ENCODE measurements at regions not wholly inside any gene's neighbourhood (a gene's known extent, or its start where the extent isn't known, plus 50 kb on each side); places are given as distances from the start of the nearest gene placed in this dataset.

DNA sequence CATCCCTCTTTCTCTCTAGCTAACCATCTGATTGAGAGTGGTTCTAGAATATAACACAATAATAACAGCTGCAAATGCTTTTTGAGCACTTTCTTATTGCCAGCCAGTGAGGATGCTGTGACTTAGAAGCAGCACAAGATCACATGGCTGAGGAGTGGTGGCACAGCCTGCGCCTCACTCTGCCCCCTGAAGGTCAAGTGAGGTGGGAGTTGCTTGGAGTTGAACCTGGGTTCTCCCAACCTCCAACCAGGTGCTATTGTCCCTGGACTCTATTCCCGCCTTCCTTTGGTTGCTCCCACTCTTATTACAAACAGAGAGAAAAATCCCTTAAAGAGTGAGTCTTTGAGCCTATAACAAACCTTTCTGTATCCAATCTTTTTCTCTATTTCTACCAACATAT lies 280.3 kb upstream of the PODXL start:
- FAIRE-seq (no peak), DNase-seq (ENCODE audit: low read depth) (no peak)

DNA sequence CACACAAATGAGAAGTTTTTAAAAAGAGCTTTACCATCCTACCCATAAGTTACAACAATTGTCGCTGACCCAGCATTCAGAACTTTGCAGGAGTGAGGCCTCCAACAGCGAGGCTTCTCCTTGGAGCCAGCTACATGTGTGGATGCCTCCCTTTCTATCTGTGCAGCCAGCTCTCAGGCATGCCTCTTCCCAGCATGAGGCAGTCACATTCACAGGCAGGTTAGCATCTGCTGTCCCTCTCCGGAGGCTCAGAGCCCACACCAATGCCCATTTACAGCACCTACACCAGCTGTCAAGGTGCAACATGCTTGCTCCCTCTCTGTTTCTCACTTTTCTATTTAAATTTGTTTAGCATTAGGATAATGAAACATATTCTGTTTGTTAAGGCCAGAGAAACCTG lies 278.7 kb upstream of the PODXL start:
- no peak overlapping the region for H3K27ac Mint-ChIP-seq (ENCODE audit: unreplicated experiment)
- peaks cover 14% of the 10 kb centered on the region for H3K27me3 ChIP-seq (ENCODE audit: insufficient read depth, low read length)
- no peaks in the 10 kb centered on the region for H3K36me3 ChIP-seq (ENCODE audit: insufficient read depth, low read length)
- H2AFZ ChIP-seq (ENCODE audit: low read depth, low read length): no peak overlapping the region
- no peaks in the 10 kb centered on the region for H3K36me3 Mint-ChIP-seq (ENCODE audit: low read depth, unreplicated experiment)
- no peak overlapping the region for H3K4me2 ChIP-seq (ENCODE audit: low read length)
- no peaks in the 10 kb centered on the region for H4K20me1 ChIP-seq (ENCODE audit: insufficient read depth, low read length)
- H3K9me3 ChIP-seq (ENCODE audit: insufficient read depth, low read depth, low read length): no peaks in the 10 kb centered on the region
- no peak overlapping the region for H3K9ac ChIP-seq (ENCODE audit: low read length)
- H3K9me3 Mint-ChIP-seq (ENCODE audit: unreplicated experiment): no peaks in the 10 kb centered on the region
- H3K27me3 Mint-ChIP-seq (ENCODE audit: low read depth, unreplicated experiment): peaks cover 62% of the 10 kb centered on the region
- no peaks in the 10 kb centered on the region for H3K79me2 ChIP-seq (ENCODE audit: insufficient read depth, low read length)
- H3K4me3 ChIP-seq (ENCODE audit: insufficient read depth, low read depth, low read length): no peak overlapping the region
- no peak for DNase-seq (ENCODE audit: low read depth)
- no peak overlapping the region for H3K4me3 Mint-ChIP-seq (ENCODE audit: unreplicated experiment)
- no peaks in the 10 kb centered on the region for H3K4me1 Mint-ChIP-seq (ENCODE audit: low read depth, unreplicated experiment)
- TF ChIP-seq, protein P1, sequence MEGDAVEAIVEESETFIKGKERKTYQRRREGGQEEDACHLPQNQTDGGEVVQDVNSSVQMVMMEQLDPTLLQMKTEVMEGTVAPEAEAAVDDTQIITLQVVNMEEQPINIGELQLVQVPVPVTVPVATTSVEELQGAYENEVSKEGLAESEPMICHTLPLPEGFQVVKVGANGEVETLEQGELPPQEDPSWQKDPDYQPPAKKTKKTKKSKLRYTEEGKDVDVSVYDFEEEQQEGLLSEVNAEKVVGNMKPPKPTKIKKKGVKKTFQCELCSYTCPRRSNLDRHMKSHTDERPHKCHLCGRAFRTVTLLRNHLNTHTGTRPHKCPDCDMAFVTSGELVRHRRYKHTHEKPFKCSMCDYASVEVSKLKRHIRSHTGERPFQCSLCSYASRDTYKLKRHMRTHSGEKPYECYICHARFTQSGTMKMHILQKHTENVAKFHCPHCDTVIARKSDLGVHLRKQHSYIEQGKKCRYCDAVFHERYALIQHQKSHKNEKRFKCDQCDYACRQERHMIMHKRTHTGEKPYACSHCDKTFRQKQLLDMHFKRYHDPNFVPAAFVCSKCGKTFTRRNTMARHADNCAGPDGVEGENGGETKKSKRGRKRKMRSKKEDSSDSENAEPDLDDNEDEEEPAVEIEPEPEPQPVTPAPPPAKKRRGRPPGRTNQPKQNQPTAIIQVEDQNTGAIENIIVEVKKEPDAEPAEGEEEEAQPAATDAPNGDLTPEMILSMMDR (IDR thresholded peaks at IDR 0.05; ENCODE audit: insufficient read depth, low read depth, low read length): no peak
- no peak for TF ChIP-seq EZH2 (IDR thresholded peaks at IDR 0.05; ENCODE audit: insufficient read depth, low read length)
- H3K4me1 ChIP-seq (ENCODE audit: insufficient read depth, low read length): no peaks in the 10 kb centered on the region
- no peak overlapping the region for H3K27ac ChIP-seq (ENCODE audit: low read depth, low read length)
- FAIRE-seq: no peak

More for the DNA sequence above, 280.3 kb upstream of the PODXL start:
- TF ChIP-seq, protein P1 (IDR thresholded peaks at IDR 0.05; ENCODE audit: insufficient read depth, low read depth, low read length): no peak
- no peak for TF ChIP-seq EZH2 (IDR thresholded peaks at IDR 0.05; ENCODE audit: insufficient read depth, low read length)
- Mint-ChIP-seq H3K27ac (ENCODE audit: unreplicated experiment) (no peak overlapping the region), H3K36me3 (ENCODE audit: low read depth, unreplicated experiment) (no peaks in the 10 kb centered on the region), H3K4me3 (ENCODE audit: unreplicated experiment) (no peak overlapping the region), H3K9me3 (ENCODE audit: unreplicated experiment) (no peaks in the 10 kb centered on the region), H3K4me1 (ENCODE audit: low read depth, unreplicated experiment) (no peaks in the 10 kb centered on the region), H3K27me3 (ENCODE audit: low read depth, unreplicated experiment) (peaks cover 62% of the 10 kb centered on the region)
- peaks cover 10% of the 10 kb centered on the region for H3K27me3 ChIP-seq (ENCODE audit: insufficient read depth, low read length)
- no peaks in the 10 kb centered on the region for H4K20me1 ChIP-seq (ENCODE audit: insufficient read depth, low read length)
- H3K4me3 ChIP-seq (ENCODE audit: insufficient read depth, low read depth, low read length): no peak overlapping the region
- no peak overlapping the region for H3K9ac ChIP-seq (ENCODE audit: low read length)
- H3K9me3 ChIP-seq (ENCODE audit: insufficient read depth, low read depth, low read length): no peaks in the 10 kb centered on the region
- no peak overlapping the region for H3K27ac ChIP-seq (ENCODE audit: low read depth, low read length)
- H3K79me2 ChIP-seq (ENCODE audit: insufficient read depth, low read length): no peaks in the 10 kb centered on the region
- H3K4me2 ChIP-seq (ENCODE audit: low read length): no peak overlapping the region
- H3K36me3 ChIP-seq (ENCODE audit: insufficient read depth, low read length): no peaks in the 10 kb centered on the region
- no peak overlapping the region for H2AFZ ChIP-seq (ENCODE audit: low read depth, low read length)
- no peaks in the 10 kb centered on the region for H3K4me1 ChIP-seq (ENCODE audit: insufficient read depth, low read length)

DNA sequence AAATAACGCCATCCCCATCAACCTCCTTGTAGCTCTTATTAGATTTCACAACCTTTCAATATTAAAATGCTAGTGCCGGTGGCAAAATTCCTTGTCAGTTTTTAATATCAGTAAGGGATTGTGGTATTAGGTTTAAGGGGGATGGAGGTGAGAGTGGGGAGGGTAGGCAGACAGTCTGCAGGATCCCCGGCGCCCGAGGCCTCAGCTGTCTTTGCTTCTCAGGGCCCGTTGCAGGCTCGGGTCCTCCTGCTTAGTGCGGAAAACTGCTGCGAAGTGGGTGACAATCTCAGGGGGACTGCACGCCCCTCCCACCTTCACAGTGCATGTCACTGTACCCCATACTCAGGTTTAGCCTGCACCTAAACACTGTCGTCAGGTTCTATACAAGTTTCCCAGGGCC lies 274.3 kb upstream of the PODXL start:
- H3K9me3 Mint-ChIP-seq (ENCODE audit: unreplicated experiment): no peaks in the 10 kb centered on the region
- no peaks in the 10 kb centered on the region for H3K79me2 ChIP-seq (ENCODE audit: insufficient read depth, low read length)
- peaks cover 11% of the 10 kb centered on the region for H3K27me3 ChIP-seq (ENCODE audit: insufficient read depth, low read length)
- no peak overlapping the region for H3K27ac ChIP-seq (ENCODE audit: low read depth, low read length)
- DNase-seq (ENCODE audit: low read depth) (no peak), FAIRE-seq (no peak)
- H3K9me3 ChIP-seq (ENCODE audit: insufficient read depth, low read depth, low read length): no peaks in the 10 kb centered on the region
- H3K4me3 ChIP-seq (ENCODE audit: insufficient read depth, low read depth, low read length): no peak overlapping the region
- no peaks in the 10 kb centered on the region for H3K36me3 Mint-ChIP-seq (ENCODE audit: low read depth, unreplicated experiment)
- no peak overlapping the region for H3K27ac Mint-ChIP-seq (ENCODE audit: unreplicated experiment)
- TF ChIP-seq, protein P1 (IDR thresholded peaks at IDR 0.05; ENCODE audit: insufficient read depth, low read depth, low read length): no peak
- no peak for TF ChIP-seq EZH2 (IDR thresholded peaks at IDR 0.05; ENCODE audit: insufficient read depth, low read length)
- no peaks in the 10 kb centered on the region for H3K4me1 ChIP-seq (ENCODE audit: insufficient read depth, low read length)
- peaks cover 48% of the 10 kb centered on the region for H3K27me3 Mint-ChIP-seq (ENCODE audit: low read depth, unreplicated experiment)
- H3K9ac ChIP-seq (ENCODE audit: low read length): no peak overlapping the region
- no peaks in the 10 kb centered on the region for H4K20me1 ChIP-seq (ENCODE audit: insufficient read depth, low read length)
- no peak overlapping the region for H3K4me2 ChIP-seq (ENCODE audit: low read length)
- no peaks in the 10 kb centered on the region for H3K36me3 ChIP-seq (ENCODE audit: insufficient read depth, low read length)
- peaks cover 13% of the 10 kb centered on the region for H3K4me1 Mint-ChIP-seq (ENCODE audit: low read depth, unreplicated experiment)
- H3K4me3 Mint-ChIP-seq (ENCODE audit: unreplicated experiment): no peak overlapping the region
- no peak overlapping the region for H2AFZ ChIP-seq (ENCODE audit: low read depth, low read length)

All from astrocyte (in vitro differentiated cells and primary cell).